H1 (cell line): ENCODE measurements at regions not wholly inside any gene's neighbourhood (a gene's known extent, or its start where the extent isn't known, plus 50 kb on each side); places are given as distances from the start of the nearest gene placed in this dataset.

Experiments used
- CTCF ChIA-PET: fragments of 300-600 bp; sonication (Branson Sonifier 250); formaldehyde crosslinking; loops from one replicate; lab custom pipeline; 2021; ENCODE audit not compliant: partially characterized antibody; lab: Charles Lee
- POLR2A ChIA-PET: fragments of 300-600 bp; sonication (Branson Sonifier 250); formaldehyde crosslinking; loops from one replicate; lab custom pipeline; 2021; ENCODE audit warnings: inconsistent platforms; ENCODE audit not compliant: partially characterized antibody; lab: Charles Lee
- DNase-seq, 2 experiments: peaks; one replicate each; pipeline versions ENCODE4 v3.0.0 to v3.0.0-alpha.2; 2010 to 2022; ENCODE audit warnings: low spot score in 2 of 2, low read depth in 1 of 2, mixed read lengths in 1 of 2
- FAIRE-seq: peaks from 2 replicates; lab custom pipeline; 2011; peaks lifted over from hg19 to GRCh38; lab: Jason Lieb, UNC
- H2AFZ ChIP-seq: 2 replicates; pipeline ENCODE4 v1.8.1; 2012; ENCODE audit warnings: low read length, inconsistent platforms
- H2AK5ac ChIP-seq: 2 replicates; pipeline ENCODE4 v1.6.1; 2013; ENCODE audit warnings: low read depth, low read length
- H2BK120ac ChIP-seq: replicated peaks from 2 replicates; pipeline ENCODE3; 2013; ENCODE audit warnings: low read depth, low read length, inconsistent platforms
- H2BK12ac ChIP-seq: 2 replicates; pipeline ENCODE4 v1.6.1; 2013; ENCODE audit warnings: low read depth, low read length
- H2BK15ac ChIP-seq: 2 replicates; pipeline ENCODE4 v1.6.1; 2013; ENCODE audit warnings: low read length
- H2BK20ac ChIP-seq: 2 replicates; pipeline ENCODE4 v1.6.1; 2013; ENCODE audit warnings: low read length
- H2BK5ac ChIP-seq: 2 replicates; pipeline ENCODE4 v1.6.1; 2013; ENCODE audit warnings: low read depth, low read length
- H3K14ac ChIP-seq: 2 replicates; pipeline ENCODE4 v1.6.1; 2013; ENCODE audit warnings: inconsistent platforms; ENCODE audit not compliant: insufficient read length
- H3K18ac ChIP-seq: 2 replicates; pipeline ENCODE4 v1.6.1; 2013; ENCODE audit warnings: low read length; ENCODE audit errors: extremely low read depth
- H3K23ac ChIP-seq: 2 replicates; pipeline ENCODE4 v1.6.1; 2013; ENCODE audit warnings: inconsistent platforms; ENCODE audit not compliant: insufficient read length
- H3K23me2 ChIP-seq: 2 replicates; pipeline ENCODE4 v1.6.1; 2013; ENCODE audit warnings: low read depth, low read length
- H3K27ac ChIP-seq: 2 replicates; pipeline ENCODE4 v1.6.1; 2011; ENCODE audit warnings: low read depth, low read length, inconsistent platforms
- H3K27me3 ChIP-seq, 4 experiments: replicated peaks in 1 of 4; 1 replicate in 1 of 4; 2 replicates in 3 of 4; pipeline versions ENCODE4 v1.6.1 to v1.8.1; 2011 to 2013; ENCODE audit warnings: low read length in 3 of 4, mild to moderate bottlenecking in 3 of 4, inconsistent platforms in 2 of 4, mixed read lengths in 2 of 4, moderate library complexity in 1 of 4; ENCODE audit not compliant: control insufficient read depth in 3 of 4, insufficient read depth in 3 of 4; ENCODE audit errors: extremely low read depth in 1 of 4
- H3K36me3 ChIP-seq, 4 experiments: 2 replicates each; pipeline versions ENCODE4 v1.6.1 to v1.8.1; 2011 to 2013; ENCODE audit warnings: mild to moderate bottlenecking in 4 of 4, low read length in 3 of 4, moderate library complexity in 2 of 4, control low read depth in 1 of 4, inconsistent platforms in 1 of 4; ENCODE audit not compliant: insufficient read depth in 4 of 4, control insufficient read depth in 2 of 4
- H3K4ac ChIP-seq: replicated peaks from 2 replicates; pipeline ENCODE3; 2013; ENCODE audit warnings: low read length, low read depth, mixed read lengths, inconsistent platforms; ENCODE audit not compliant: insufficient read length
- H3K4me1 ChIP-seq, 4 experiments: replicated peaks in 1 of 4; 1 replicate in 1 of 4; 2 replicates in 3 of 4; pipeline versions ENCODE4 v1.6.1 to v1.8.1; 2011 to 2013; ENCODE audit warnings: low read length in 3 of 4, inconsistent platforms in 2 of 4, mixed read lengths in 1 of 4; ENCODE audit not compliant: insufficient read depth in 4 of 4, control insufficient read depth in 3 of 4
- H3K4me2 ChIP-seq, 2 experiments: 2 replicates each; pipeline versions ENCODE4 v1.6.1 to v1.8.1; 2011 to 2013; ENCODE audit warnings: low read depth in 2 of 2, low read length in 2 of 2, control low read depth in 1 of 2, inconsistent platforms in 1 of 2, mild to moderate bottlenecking in 1 of 2; ENCODE audit not compliant: insufficient read depth in 1 of 2
- H3K4me3 ChIP-seq, 4 experiments: fragments of 200-600, 300-600 bp in 1 of 4; sonication (generic), shearing (Covaris generic), sonication (Bioruptor Twin) in 1 of 4; 2 replicates each; pipeline versions ENCODE4 v1.5.1 to v1.8.1; 2011 to 2016; ENCODE audit warnings: low read length in 4 of 4, low read depth in 3 of 4, control low read depth in 2 of 4, inconsistent platforms in 2 of 4, mild to moderate bottlenecking in 2 of 4, mixed read lengths in 1 of 4, moderate library complexity in 1 of 4; ENCODE audit not compliant: insufficient read depth in 2 of 4; ENCODE audit errors: extremely low read depth in 1 of 4
- H3K56ac ChIP-seq: replicated peaks from 2 replicates; pipeline ENCODE3; 2013; ENCODE audit warnings: low read depth, mild to moderate bottlenecking, mixed read lengths, low read length, inconsistent platforms; ENCODE audit not compliant: insufficient read length
- H3K79me1 ChIP-seq: 2 replicates; pipeline ENCODE4 v1.6.1; 2013; ENCODE audit warnings: low read depth, low read length, control low read depth
- H3K79me2 ChIP-seq, 2 experiments: 2 replicates each; pipeline versions ENCODE4 v1.6.1 to v1.8.1; 2012 to 2013; ENCODE audit warnings: low read length in 2 of 2, mild to moderate bottlenecking in 2 of 2, inconsistent platforms in 1 of 2; ENCODE audit not compliant: insufficient read depth in 2 of 2, control insufficient read depth in 1 of 2
- H3K9ac ChIP-seq, 4 experiments: replicated peaks in 1 of 4; 1 replicate in 1 of 4; 2 replicates in 3 of 4; pipeline versions ENCODE4 v1.6.1 to v1.8.1; 2011 to 2013; ENCODE audit warnings: low read depth in 3 of 4, low read length in 3 of 4, control low read depth in 2 of 4, mild to moderate bottlenecking in 2 of 4, moderate library complexity in 2 of 4, inconsistent platforms in 1 of 4; ENCODE audit errors: extremely low read depth in 1 of 4
- H3K9me3 ChIP-seq, 2 experiments: 2 replicates each; pipeline versions ENCODE4 v1.6.1 to v1.8.1; 2012 to 2013; ENCODE audit warnings: mild to moderate bottlenecking in 2 of 2, moderate library complexity in 2 of 2, control low read depth in 1 of 2, inconsistent platforms in 1 of 2, low read depth in 1 of 2, low read length in 1 of 2, mixed read lengths in 1 of 2; ENCODE audit not compliant: insufficient read depth in 2 of 2
- H4K20me1 ChIP-seq, 2 experiments: replicated peaks in 1 of 2; 2 replicates each; pipeline versions ENCODE3 to v1.8.1; 2011 to 2013; ENCODE audit warnings: inconsistent platforms in 2 of 2, low read length in 2 of 2, mild to moderate bottlenecking in 1 of 2; ENCODE audit not compliant: insufficient read depth in 2 of 2, control insufficient read depth in 1 of 2
- H4K5ac ChIP-seq: 2 replicates; pipeline ENCODE4 v1.6.1; 2013; ENCODE audit warnings: low read length, low read depth, mixed read lengths, inconsistent platforms; ENCODE audit not compliant: insufficient read length
- H4K8ac ChIP-seq: 2 replicates; pipeline ENCODE4 v1.8.0; 2013; ENCODE audit warnings: mild to moderate bottlenecking, moderate library complexity, low read length, inconsistent platforms; ENCODE audit not compliant: insufficient read depth; ENCODE audit errors: extremely low read depth
- H4K91ac ChIP-seq: replicated peaks from 2 replicates; pipeline ENCODE3; 2013; ENCODE audit warnings: low read length, mixed read lengths, inconsistent platforms; ENCODE audit not compliant: insufficient read length
- CBX8 ChIP-seq: fragments of 300-800, 300-1000 bp; sonication (generic); IDR thresholded peaks from 2 replicates; pipeline ENCODE4 v1.7.1; 2016; ENCODE audit warnings: low read depth, low read length, borderline replicate concordance
- JUN ChIP-seq: IDR thresholded peaks from 2 replicates; pipeline ENCODE4 v1.6.1; 2011; ENCODE audit warnings: low read depth, mild to moderate bottlenecking, improper control_type of control experiment, low read length
- PHF8 ChIP-seq: fragments of 200-600 bp; sonication (generic); conservative IDR thresholded peaks from 2 replicates; pipeline ENCODE4 v1.7.1; 2012; ENCODE audit warnings: low read depth, mild to moderate bottlenecking, inconsistent platforms, low read length, moderate library complexity
- SIRT6 ChIP-seq: IDR thresholded peaks from one replicate; pipeline ENCODE4 v1.7.1; 2012; ENCODE audit warnings: low read length, inconsistent platforms
- SIX5 ChIP-seq: IDR thresholded peaks from 2 replicates; pipeline ENCODE4 v1.6.1; 2011; ENCODE audit warnings: mild to moderate bottlenecking, low read depth, low read length
- SP1 ChIP-seq: IDR thresholded peaks from 2 replicates; pipeline ENCODE4 v1.6.1; 2011; ENCODE audit warnings: low read depth, low read length

GRCh38 chr16:86983621-86984020 lies 333.6 kb downstream of the C16orf95 start:
- H3K23ac ChIP-seq: no peak overlapping the region
- H4K20me1 ChIP-seq: no peaks in the 10 kb centered on the region
- H2BK12ac ChIP-seq: no peak overlapping the region
- H3K27ac ChIP-seq: no peak overlapping the region
- DNase-seq: no peak
- no peaks in the 10 kb centered on the region for H3K36me3 ChIP-seq
- H2BK120ac ChIP-seq: no peak overlapping the region
- H2AFZ ChIP-seq: no peak overlapping the region
- H3K4me2 ChIP-seq: no peak overlapping the region
- H2BK15ac ChIP-seq: no peak overlapping the region
- no peak overlapping the region for H4K91ac ChIP-seq
- no peak overlapping the region for H2AK5ac ChIP-seq
- H3K56ac ChIP-seq: no peak overlapping the region
- peaks cover 3% of the 10 kb centered on the region; the same call in 1 of the 2 replicates for H3K23me2 ChIP-seq
- H3K9me3 ChIP-seq: peaks cover 0 to 5% of the 10 kb centered on the region in 2 experiments; a peak in 2 of 4 replicates
- ChIA-PET POLR2A (no interaction called here), CTCF (interaction anchor here (0.7 to 1.3 kb wide), 4 partner anchors 21 to 154 kb away, joined by 3 to 4 read pairs (median 3); no protein-coding TSS in a partner anchor)
- no peak overlapping the region for H3K4ac ChIP-seq
- no peak overlapping the region for H2BK5ac ChIP-seq
- no peak overlapping the region for H4K8ac ChIP-seq
- H3K9ac ChIP-seq: no peak overlapping the region
- peaks cover 4 to 10% (median 7%) of the 10 kb centered on the region in 4 experiments; a peak in 6 of 7 replicates for H3K4me1 ChIP-seq
- H3K18ac ChIP-seq: no peak overlapping the region
- TF ChIP-seq SIX5: no peak
- no peak for TF ChIP-seq SIRT6
- TF ChIP-seq JUN: no peak
- TF ChIP-seq SP1: no peak
- TF ChIP-seq PHF8: no peak
- no peak for TF ChIP-seq CBX8
- FAIRE-seq: no peak
- H2BK20ac ChIP-seq: no peak overlapping the region
- no peaks in the 10 kb centered on the region for H3K79me1 ChIP-seq
- H3K79me2 ChIP-seq: no peaks in the 10 kb centered on the region
- no peaks in the 10 kb centered on the region for H3K27me3 ChIP-seq
- H4K5ac ChIP-seq: no peak overlapping the region
- no peak overlapping the region for H3K4me3 ChIP-seq
- H3K14ac ChIP-seq: no peak overlapping the region
